Thymus (tissue), 11 donors: ENCODE measurements at regions not wholly inside any gene's neighbourhood (a gene's known extent, or its start where the extent isn't known, plus 50 kb on each side); places are given as distances from the start of the nearest gene placed in this dataset.
A peak's percentile ranks its signal among the peaks of the same experiment; 100 is the strongest.

Experiments
- DNase-seq, 9 donors: peaks; one replicate each; pipeline ENCODE4 v3.0.0-alpha.2; 2013; ENCODE audit warnings: low spot score in 9 of 9, low read depth in 6 of 9, missing footprints in 1 of 9
- H3K27ac ChIP-seq, 2 donors: one replicate each; pipeline ENCODE4 v1.5.1; 2013; ENCODE audit warnings: control low read depth in 1 of 2, low read depth in 1 of 2, low read length in 1 of 2, mild to moderate bottlenecking in 1 of 2, moderate library complexity in 1 of 2
- H3K27me3 ChIP-seq, 2 donors: one replicate each; pipeline ENCODE4 v1.5.1; 2013; ENCODE audit warnings: low read length in 1 of 2; ENCODE audit not compliant: control insufficient read depth in 2 of 2, insufficient read depth in 1 of 2
- H3K36me3 ChIP-seq, 2 donors: one replicate each; pipeline ENCODE4 v1.5.1; 2013; ENCODE audit warnings: low read length in 1 of 2, mild to moderate bottlenecking in 1 of 2, moderate library complexity in 1 of 2; ENCODE audit not compliant: control insufficient read depth in 2 of 2, insufficient read depth in 2 of 2
- H3K4me1 ChIP-seq, 2 donors: one replicate each; pipeline ENCODE4 v1.5.1; 2013; ENCODE audit warnings: low read length in 2 of 2; ENCODE audit not compliant: control insufficient read depth in 2 of 2, insufficient read depth in 2 of 2
- H3K4me3 ChIP-seq, 2 donors: one replicate each; pipeline ENCODE4 v1.5.1; 2013; ENCODE audit warnings: low read length in 2 of 2, control low read depth in 1 of 2, mild to moderate bottlenecking in 1 of 2
- H3K9me3 ChIP-seq, 2 donors: one replicate each; pipeline ENCODE4 v1.5.1; 2013; ENCODE audit warnings: low read length in 1 of 2, mild to moderate bottlenecking in 1 of 2; ENCODE audit not compliant: control insufficient read depth in 2 of 2, insufficient read depth in 1 of 2
- WGBS: extraction: QIAGEN DNeasy Blood & Tissue Kit; methylation state at CpG from one replicate; pipeline ENCODE4 v1.1.7; 2013; 5-methylcytosine and 5-hydroxymethylcytosine counted together
- donor health status: healthy.

GRCh38 chr1:199866210-199866617 lies 161.3 kb upstream of the NR5A2 start:
- no peaks in the 10 kb centered on the region for H3K36me3 ChIP-seq
- peaks cover 3 to 7% of the 10 kb centered on the region in 2 donors for H3K4me1 ChIP-seq
- no peak overlapping the region for H3K4me3 ChIP-seq
- H3K27me3 ChIP-seq, result no peaks in the 10 kb centered on the region
- H3K9me3 ChIP-seq, result no peaks in the 10 kb centered on the region
- H3K27ac ChIP-seq, result no peak overlapping the region
- DNase-seq, result no peak
- WGBS, result 95% methylated on average over 5 of the region's 5 CpGs

- 11% methylated on average over 3 of the region's 3 CpGs for WGBS
- Histone ChIP-seq H3K36me3 (no peaks in the 10 kb centered on the region), H3K9me3 (no peaks in the 10 kb centered on the region), H3K4me3 (no peak overlapping the region), H3K27ac (no peak overlapping the region), H3K4me1 (peaks cover 3 to 7% of the 10 kb centered on the region in 2 donors), H3K27me3 (no peaks in the 10 kb centered on the region)
- DNase-seq, result peak in 2 of 9 donors; percentile 8 to 41
These were observed 159.9 kb upstream of the NR5A2 start for GRCh38 chr1:199867601-199868000.

DNA sequence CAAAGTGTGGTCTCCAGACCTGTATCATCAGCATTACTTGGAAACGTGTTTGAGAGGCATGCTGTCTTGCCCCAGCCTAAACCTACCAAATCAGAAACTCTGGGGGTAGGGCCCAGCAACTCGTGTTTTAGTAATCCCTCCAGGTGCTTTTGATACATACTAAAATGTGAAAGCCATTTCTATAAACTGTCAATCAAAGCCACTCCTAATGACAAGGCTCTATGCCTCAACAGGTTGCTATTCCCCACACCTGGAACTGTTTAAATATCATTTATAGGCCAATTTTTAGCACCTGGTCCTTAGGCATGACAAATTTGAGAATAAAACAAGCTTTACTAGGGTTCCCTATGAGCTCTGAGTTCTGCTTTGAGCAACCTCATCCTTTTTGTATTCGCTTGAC lies 158.7 kb upstream of the NR5A2 start:
- no peak for DNase-seq
- H3K27ac ChIP-seq, result no peak overlapping the region

GRCh38 chr1:199875337-199875736 lies 152.2 kb upstream of the NR5A2 start:
- Histone ChIP-seq H3K4me1 (no peaks in the 10 kb centered on the region), H3K27ac (no peak overlapping the region), H3K27me3 (no peaks in the 10 kb centered on the region), H3K4me3 (no peak overlapping the region), H3K36me3 (no peaks in the 10 kb centered on the region), H3K9me3 (no peaks in the 10 kb centered on the region)
- DNase-seq, result no peak
- 98% methylated on average over 3 of the region's 3 CpGs for WGBS

More for the DNA sequence above, 158.7 kb upstream of the NR5A2 start:
- Histone ChIP-seq H3K27me3 (no peaks in the 10 kb centered on the region), H3K4me1 (peaks cover 3 to 7% of the 10 kb centered on the region in 2 donors), H3K9me3 (no peaks in the 10 kb centered on the region), H3K4me3 (no peak overlapping the region), H3K36me3 (no peaks in the 10 kb centered on the region)
- 93% methylated on average over 3 of the region's 3 CpGs for WGBS

DNA sequence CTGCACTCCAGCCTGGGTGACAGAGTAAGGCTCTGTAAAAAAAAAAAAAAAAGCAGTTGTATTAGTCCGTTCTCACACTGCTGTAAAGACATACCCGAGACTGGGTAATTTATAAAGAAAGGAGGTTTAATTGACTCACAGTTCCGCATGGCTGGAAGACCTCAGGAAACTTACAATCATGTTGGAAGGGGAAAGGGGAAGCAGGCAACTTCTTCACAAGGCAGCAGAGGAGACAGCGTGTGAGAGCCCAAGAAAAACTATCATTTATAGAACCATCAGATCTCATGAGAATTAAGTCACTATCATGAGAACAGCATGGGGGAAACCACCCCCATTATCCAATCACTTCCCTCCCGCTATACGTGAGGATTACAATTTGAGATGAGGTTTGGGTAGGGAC lies 151.7 kb upstream of the NR5A2 start:
- Histone ChIP-seq H3K36me3 (no peaks in the 10 kb centered on the region), H3K27me3 (no peaks in the 10 kb centered on the region), H3K4me1 (no peaks in the 10 kb centered on the region), H3K27ac (no peak overlapping the region), H3K9me3 (no peaks in the 10 kb centered on the region), H3K4me3 (no peak overlapping the region)
- 95% methylated on average over 6 of the region's 6 CpGs for WGBS
- DNase-seq, result no peak

- H3K27ac ChIP-seq, result no peak overlapping the region
- no peaks in the 10 kb centered on the region for H3K27me3 ChIP-seq
- WGBS, result 87% methylated on average over 7 of the region's 7 CpGs
- H3K9me3 ChIP-seq, result no peaks in the 10 kb centered on the region
- H3K36me3 ChIP-seq, result no peaks in the 10 kb centered on the region
- no peak for DNase-seq
- H3K4me1 ChIP-seq, result no peaks in the 10 kb centered on the region
- no peak overlapping the region for H3K4me3 ChIP-seq
These were observed 149.8 kb upstream of the NR5A2 start for GRCh38 chr1:199877526-199878384.

DNA sequence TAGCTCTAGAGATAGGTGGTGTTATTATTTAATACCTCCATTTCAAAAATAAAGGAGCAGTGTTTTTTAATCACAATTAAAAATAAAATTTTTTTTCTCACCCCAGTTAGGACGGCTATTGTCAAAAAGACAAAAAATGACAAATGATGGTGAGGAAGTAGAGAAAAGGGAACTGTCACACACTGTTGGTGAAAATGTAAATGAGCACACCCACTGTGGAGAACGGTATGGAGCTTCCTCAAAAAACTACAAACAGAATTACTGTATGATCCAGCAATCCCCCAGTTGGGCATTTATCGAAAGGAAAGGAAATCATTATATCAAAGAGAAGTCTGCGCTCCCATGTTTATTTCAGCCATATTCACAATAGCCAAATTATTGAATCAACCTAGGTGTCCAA lies 148.7 kb upstream of the NR5A2 start:
- Histone ChIP-seq H3K27ac (no peak overlapping the region), H3K36me3 (no peaks in the 10 kb centered on the region), H3K4me1 (no peaks in the 10 kb centered on the region), H3K4me3 (no peak overlapping the region), H3K9me3 (no peaks in the 10 kb centered on the region), H3K27me3 (no peaks in the 10 kb centered on the region)
- no peak for DNase-seq
- WGBS, result 59% methylated on average over 4 of the region's 4 CpGs

GRCh38 chr1:199898654-199899053 lies 128.9 kb upstream of the NR5A2 start:
- H3K27me3 ChIP-seq, result no peaks in the 10 kb centered on the region

DNA sequence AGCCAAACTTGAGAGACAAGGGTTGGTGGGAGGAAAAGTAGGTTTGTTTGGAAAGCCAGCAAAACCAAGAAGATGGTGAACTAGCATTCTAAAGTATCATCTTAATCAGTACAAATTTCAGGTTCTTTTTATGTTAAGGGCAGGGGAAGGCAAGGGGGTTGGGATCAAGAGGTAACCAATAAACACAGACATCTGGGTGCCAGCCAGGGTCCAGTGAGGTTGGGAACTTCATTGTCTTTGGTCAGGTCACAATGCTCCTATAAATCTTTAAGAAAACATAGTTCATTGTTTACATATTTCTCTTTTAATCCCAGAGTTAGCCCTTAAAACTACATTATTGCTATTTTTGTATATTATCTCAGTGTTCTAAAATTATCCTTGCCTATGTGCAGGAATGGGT lies 126.2 kb upstream of the NR5A2 start:
- Histone ChIP-seq H3K4me3 (no peak overlapping the region), H3K9me3 (no peaks in the 10 kb centered on the region), H3K27me3 (no peaks in the 10 kb centered on the region), H3K27ac (no peak overlapping the region), H3K4me1 (no peaks in the 10 kb centered on the region), H3K36me3 (no peaks in the 10 kb centered on the region)
- DNase-seq, result no peak

More at GRCh38 chr1:199898654-199899053, 128.9 kb upstream of the NR5A2 start:
- 100% methylated on average over 1 of the region's 1 CpG for WGBS
- no peaks in the 10 kb centered on the region for H3K9me3 ChIP-seq
- no peak for DNase-seq
- H3K36me3 ChIP-seq, result no peaks in the 10 kb centered on the region
- H3K27ac ChIP-seq, result no peak overlapping the region
- H3K4me3 ChIP-seq, result no peak overlapping the region
- H3K4me1 ChIP-seq, result no peaks in the 10 kb centered on the region
